NCI-H748 (cell line): ENCODE measurements at regions not wholly inside any gene's neighbourhood (a gene's known extent, or its start where the extent isn't known, plus 50 kb on each side); places are given as distances from the start of the nearest gene placed in this dataset.

ENCODE experiments used
- DNase-seq: peaks from one replicate; lab custom pipeline; 2025; ENCODE audit not compliant: unreplicated experiment; lab: John Stamatoyannopoulos, UW

DNA sequence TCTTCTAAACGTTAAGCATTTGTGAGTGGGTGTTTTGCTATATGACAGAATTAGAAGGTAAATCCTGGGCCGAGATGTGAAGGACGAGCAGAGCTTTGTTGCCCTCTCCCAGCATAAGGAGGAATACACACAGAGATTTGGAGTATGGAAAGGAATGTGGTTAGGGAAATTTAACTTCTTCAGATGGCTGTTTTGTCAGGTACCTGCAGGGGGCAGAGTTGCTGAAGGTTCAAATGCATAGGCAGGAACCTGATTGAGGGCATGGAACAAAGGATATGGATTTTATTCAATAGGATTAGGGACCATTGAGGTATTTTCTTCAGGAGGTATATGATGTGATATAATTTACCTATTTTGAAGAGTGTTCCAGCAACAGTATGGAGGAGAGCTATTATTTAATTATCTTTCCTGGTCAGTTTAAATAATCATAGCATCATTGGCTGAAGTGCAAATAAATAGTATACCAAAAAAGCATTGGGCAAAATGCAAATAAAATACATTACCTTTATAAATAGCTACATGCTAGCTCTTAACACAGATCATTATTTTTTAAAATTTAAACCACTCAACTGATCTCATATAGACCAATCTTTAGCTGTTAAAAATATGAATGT lies 143.6 kb downstream of the SLIT2 start:
- DNase-seq, result peak; percentile 79

DNA sequence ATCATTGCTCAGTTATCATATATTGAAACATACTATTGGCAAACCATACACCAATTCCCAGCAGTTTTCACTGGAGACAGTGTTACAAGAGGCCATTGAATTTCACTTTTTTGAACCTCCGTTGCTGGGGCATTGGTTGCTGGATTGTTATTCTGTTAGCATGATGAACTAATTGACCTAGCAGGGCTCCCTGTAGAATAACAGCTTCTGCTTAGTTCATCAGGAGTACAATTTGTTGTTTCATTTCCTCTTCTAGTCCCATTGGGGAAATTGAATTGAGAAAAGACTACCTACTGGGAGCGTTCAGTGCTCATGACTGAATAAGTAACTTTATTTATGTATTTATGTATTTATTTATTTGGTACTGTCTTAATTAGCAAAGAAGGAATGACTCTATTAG lies 151.6 kb downstream of the SLIT2 start:
- DNase-seq, result no peak

DNA sequence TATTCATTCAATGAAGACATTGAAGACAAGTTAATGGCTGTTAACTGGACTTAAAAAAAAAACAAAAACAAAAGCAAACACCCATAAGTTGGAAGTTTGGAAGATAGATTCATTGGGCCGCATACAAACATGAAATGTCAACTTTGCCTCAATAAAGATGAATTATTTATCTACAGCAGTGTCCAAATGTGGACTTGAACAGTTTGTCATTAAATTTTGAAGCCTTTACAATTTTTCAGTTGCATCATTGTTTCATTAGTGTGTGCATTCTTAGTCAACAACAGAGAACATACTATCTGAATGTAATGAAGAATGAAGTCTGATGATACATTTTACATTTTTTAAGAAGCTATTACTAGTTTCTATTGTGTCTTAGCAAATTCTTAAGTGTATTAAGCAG lies 152.1 kb downstream of the SLIT2 start:
- DNase-seq, result no peak

GRCh38 chr4:20408611-20409010 lies 156.9 kb downstream of the SLIT2 start:
- no peak for DNase-seq

DNA sequence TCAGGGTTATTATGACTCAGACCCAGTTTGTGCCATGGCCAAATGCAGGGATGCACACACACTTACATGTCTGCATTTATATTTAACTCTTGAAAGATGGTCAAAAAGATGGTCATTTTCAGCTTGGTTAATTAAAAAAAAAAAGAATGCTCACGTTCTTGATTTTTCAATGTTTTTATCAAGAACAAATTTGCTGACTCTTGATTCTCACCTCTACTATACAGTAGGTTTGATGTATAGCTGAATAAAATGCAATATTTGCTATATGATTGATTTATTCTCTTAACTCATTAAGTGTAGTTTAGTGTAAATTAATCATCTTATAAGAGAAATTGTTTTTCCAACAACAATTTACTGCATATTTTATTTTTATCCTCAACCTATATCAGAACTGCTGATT lies 160.4 kb downstream of the SLIT2 start:
- DNase-seq, result no peak

DNA sequence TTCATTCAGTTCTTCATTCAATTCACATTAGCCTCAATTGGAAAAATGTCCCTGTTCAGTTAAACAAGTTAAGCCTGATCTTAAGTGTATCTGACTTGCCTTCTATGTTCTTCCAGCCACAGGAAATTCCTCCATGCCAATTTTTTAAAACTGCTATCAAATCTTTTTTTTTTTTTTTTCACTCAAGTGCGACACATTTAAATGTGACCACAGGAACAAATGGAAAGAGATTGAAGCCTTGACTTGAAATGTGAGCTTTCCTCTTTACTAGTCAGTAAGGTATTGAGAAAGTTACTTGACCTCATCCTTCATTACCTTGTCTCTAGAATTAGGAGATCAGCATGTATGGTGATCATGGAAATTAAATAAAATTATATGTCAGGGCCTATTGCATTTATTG lies 165.1 kb downstream of the SLIT2 start:
- DNase-seq, result no peak

DNA sequence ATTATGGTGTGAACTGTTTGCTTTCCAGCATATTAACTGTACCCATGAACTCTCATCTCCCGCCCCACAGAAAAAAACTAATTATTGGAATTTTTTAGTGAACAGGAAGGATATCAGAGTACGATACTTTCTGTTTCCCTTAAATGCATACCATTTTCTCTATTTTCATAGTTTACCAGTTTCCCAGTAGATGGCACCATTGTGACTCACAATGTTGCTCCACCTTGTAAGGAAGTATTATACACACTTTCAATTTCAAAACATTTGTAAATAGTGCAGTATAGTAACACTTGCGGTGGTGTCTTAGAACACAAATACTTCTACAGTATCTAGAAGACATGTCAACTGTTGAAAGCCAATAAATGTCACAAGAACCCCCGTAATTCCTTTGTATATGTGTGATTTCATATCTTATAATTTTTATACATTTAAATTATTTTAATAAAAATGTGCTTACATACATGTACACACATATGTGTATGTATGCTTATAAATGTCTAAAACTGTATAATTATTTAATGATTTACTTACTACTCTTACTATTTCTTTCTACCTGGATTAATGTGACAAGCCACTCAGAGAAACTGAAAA lies 167.3 kb downstream of the SLIT2 start:
- peak; percentile 51 for DNase-seq

DNA sequence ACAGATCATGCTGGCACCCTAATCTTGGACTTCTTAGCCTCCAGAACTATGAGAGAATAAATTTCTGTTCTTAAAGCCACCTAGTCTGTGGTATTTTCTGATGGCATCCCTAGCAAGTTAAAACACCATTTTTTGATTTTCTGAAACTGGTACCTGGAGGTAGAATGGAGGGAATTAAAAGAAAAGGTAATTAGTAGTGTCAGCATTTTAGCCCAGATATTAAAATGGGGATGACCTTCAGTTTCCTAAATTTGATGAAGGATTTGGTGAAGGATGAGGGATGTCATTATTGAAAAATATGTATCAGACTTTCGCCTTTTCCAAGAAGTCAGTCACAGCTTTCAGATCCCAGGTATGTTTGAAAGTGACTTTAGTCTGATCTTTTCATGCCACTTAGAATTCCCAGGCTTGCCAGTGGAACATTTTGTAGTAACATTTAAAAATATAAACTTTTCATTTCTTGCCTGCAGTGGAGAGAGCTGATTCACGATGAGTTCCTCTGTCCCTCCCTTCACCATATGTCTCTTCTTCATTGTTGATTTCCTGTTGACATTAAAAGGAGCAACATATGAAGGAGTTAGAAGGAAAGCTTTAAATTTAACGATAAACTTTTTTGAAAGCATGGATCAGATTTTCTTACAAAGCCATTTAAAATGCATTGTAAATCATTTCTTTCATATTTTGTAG lies 169.4 kb downstream of the SLIT2 start:
- no peak for DNase-seq

- DNase-seq, result no peak
Observed at GRCh38 chr4:20421603-20421985, 169.9 kb downstream of the SLIT2 start.

DNA sequence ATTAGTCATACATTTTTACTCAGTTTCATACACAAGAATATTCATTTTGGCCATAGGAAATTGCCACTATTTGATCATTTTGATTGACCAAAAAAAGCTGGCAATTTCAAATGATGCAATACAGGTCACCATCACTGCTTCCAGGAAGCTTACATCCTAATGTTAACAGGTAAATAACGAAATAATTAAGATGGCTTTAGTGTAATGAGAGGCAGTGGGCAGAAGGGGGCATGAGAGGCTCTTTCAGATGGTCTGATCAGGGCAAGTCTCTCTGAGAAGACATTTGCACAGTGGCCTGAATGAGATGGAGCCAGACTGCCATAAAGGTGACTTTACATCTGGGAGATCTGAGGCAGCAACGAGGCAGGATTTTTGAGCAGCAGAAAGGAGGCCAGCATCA lies 170.7 kb downstream of the SLIT2 start:
- peak; percentile 69 for DNase-seq

- DNase-seq, result no peak
Observed at GRCh38 chr4:20423420-20423819, 171.7 kb downstream of the SLIT2 start.

GRCh38 chr4:20426028-20426427 lies 174.3 kb downstream of the SLIT2 start:
- DNase-seq, result no peak

DNA sequence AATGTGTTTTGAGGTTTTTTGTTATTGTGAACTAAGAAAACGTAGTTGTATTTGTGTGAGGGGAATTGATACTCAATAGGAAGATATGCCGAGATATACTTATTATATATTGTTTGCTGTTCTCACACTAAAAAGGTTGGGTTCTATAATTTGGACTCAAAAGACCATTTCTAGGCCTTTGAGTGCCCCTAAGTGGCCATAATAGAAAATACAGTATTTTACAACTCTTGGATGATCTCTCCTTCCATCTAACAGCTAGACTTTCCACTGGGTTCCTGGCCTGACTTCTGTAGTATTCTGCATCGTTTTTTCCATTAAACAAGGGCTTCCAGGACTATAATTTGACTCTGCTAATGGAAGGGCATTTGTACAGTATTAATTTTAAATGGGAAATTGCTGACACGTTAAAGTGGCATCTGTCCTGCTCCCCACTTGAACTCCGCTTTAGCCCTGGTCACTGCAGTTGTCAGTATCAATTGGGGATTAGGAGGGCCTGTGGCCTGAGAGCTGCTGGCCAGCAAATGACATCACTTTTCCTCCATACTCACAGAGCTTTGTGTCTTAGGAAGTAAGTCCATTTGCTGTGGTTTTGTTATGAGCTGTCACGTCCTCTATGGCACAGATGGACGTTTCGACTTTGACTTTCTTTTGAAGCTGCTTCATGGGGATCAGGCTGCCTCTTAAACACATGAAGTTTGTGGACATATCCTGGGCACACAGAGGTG lies 176.9 kb downstream of the SLIT2 start:
- DNase-seq, result peak; percentile 9

GRCh38 chr4:20430259-20430941 lies 178.7 kb downstream of the SLIT2 start:
- DNase-seq, result no peak

DNA sequence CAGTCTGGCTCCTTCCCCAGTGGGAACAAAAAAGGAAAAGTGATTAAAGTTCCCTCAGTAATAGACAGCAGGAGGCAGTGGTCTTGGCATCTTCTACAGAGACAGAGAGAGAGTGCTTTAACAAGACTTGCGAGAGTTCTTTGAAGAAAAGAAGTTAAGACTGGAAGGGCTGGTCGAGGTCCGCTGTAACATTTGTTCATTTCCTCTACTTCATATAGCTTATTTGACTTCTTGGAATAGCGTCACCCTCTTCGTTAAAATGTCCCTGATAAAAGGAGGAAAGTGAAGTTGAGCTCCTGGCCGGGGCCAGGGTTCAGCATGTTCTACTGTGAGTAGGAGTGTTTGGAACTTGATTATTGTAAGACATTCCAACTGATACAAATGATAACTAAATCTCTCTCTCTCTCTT lies 179.8 kb downstream of the SLIT2 start:
- no peak for DNase-seq

DNA sequence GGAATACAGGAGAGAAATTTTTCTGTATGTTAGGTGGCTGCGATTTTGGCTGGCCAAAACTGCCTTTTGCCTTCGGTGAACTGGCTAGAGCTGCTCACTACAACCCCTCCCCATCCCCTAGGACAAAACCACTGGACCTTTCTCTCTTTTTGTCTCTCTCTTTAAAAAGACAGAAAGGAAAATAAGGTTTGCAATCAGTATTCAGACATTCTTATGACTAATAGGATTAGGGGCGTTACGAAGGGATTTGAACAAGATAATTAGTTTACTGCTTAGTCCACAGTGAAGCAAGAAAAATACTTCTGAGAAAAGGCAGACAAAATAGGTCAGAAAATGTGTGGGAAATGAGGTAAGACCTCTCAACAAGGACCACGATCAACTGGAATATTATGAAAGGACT lies 180.4 kb downstream of the SLIT2 start:
- DNase-seq, result no peak

GRCh38 chr4:20433097-20433705 lies 181.5 kb downstream of the SLIT2 start:
- peak; percentile 48 for DNase-seq

GRCh38 chr4:20440170-20440569 lies 188.5 kb downstream of the SLIT2 start:
- DNase-seq, result no peak

- no peak for DNase-seq
Observed at GRCh38 chr4:20443015-20443805, 191.5 kb downstream of the SLIT2 start.
